Neural progenitor cell (in vitro differentiated cells): ENCODE measurements at regions not wholly inside any gene's neighbourhood (a gene's known extent, or its start where the extent isn't known, plus 50 kb on each side); places are given as distances from the start of the nearest gene placed in this dataset.

Experiments
- DNase-seq: peaks from one replicate; pipeline ENCODE4 v3.0.0-alpha.2; 2016; ENCODE audit warnings: low spot score
- H2AFZ ChIP-seq: fragments of 200-600 bp; sonication (generic); replicated peaks from 2 replicates; pipeline ENCODE4 v1.6.1; 2016; ENCODE audit warnings: antibody characterized with exemption
- H3F3A ChIP-seq: fragments of 200-600 bp; sonication (generic); 2 replicates; pipeline ENCODE4 v1.6.1; 2016; ENCODE audit warnings: antibody characterized with exemption, low read depth
- H3K27ac ChIP-seq: fragments of 200-600 bp; sonication (generic); 2 replicates; pipeline ENCODE4 v1.5.1; 2016; ENCODE audit warnings: mild to moderate bottlenecking
- H3K27me3 ChIP-seq: fragments of 200-600 bp; sonication (generic); 2 replicates; pipeline ENCODE4 v1.6.1; 2016; ENCODE audit warnings: mild to moderate bottlenecking, moderate library complexity
- H3K36me3 ChIP-seq: fragments of 200-600 bp; sonication (generic); 2 replicates; pipeline ENCODE4 v1.5.1; 2016
- H3K4me1 ChIP-seq: fragments of 200-600 bp; sonication (generic); 2 replicates; pipeline ENCODE4 v1.6.1; 2016; ENCODE audit warnings: mixed run types
- H3K4me2 ChIP-seq: fragments of 200-600 bp; sonication (generic); 2 replicates; pipeline ENCODE4 v1.6.1; 2016
- H3K4me3 ChIP-seq: fragments of 200-600 bp; sonication (generic); 2 replicates; pipeline ENCODE4 v1.5.1; 2016
- H3K79me2 ChIP-seq: fragments of 200-600 bp; sonication (generic); 2 replicates; pipeline ENCODE4 v1.6.1; 2016; ENCODE audit warnings: low read depth
- H3K9ac ChIP-seq: fragments of 200-600 bp; sonication (generic); 2 replicates; pipeline ENCODE4 v1.6.1; 2016
- H3K9me3 ChIP-seq: fragments of 200-600 bp; sonication (generic); 2 replicates; pipeline ENCODE4 v1.5.1; 2016; ENCODE audit warnings: low read depth
- H4K20me1 ChIP-seq: fragments of 200-600 bp; sonication (generic); 2 replicates; pipeline ENCODE4 v1.6.1; 2016; ENCODE audit warnings: low read depth
- H3K27ac Mint-ChIP-seq: 3 replicates; pipeline ENCODE4 v1.8.0; 2021; ENCODE audit warnings: mixed read lengths
- H3K27me3 Mint-ChIP-seq: 2 replicates; pipeline ENCODE4 v1.8.0; 2022; ENCODE audit warnings: low read depth, mild to moderate bottlenecking, inconsistent platforms, moderate library complexity, mixed read lengths; ENCODE audit not compliant: insufficient read depth
- H3K36me3 Mint-ChIP-seq: 3 replicates; pipeline ENCODE4 v1.8.0; 2021; ENCODE audit warnings: mixed read lengths
- H3K4me1 Mint-ChIP-seq: 3 replicates; pipeline ENCODE4 v1.8.0; 2021; ENCODE audit warnings: mixed read lengths
- H3K4me3 Mint-ChIP-seq: 3 replicates; pipeline ENCODE4 v1.8.0; 2021; ENCODE audit warnings: mild to moderate bottlenecking, moderate library complexity, mixed read lengths
- H3K9me3 Mint-ChIP-seq: 3 replicates; pipeline ENCODE4 v1.8.0; 2020; ENCODE audit warnings: mixed read lengths
- CTCF ChIP-seq: fragments of 200-600 bp; sonication (generic); IDR thresholded peaks from 2 replicates; pipeline ENCODE4 v1.5.1; 2017; ENCODE audit warnings: antibody characterized with exemption, mild to moderate bottlenecking
- EZH2 ChIP-seq: fragments of 200-600 bp; sonication (generic); IDR thresholded peaks from 2 replicates; pipeline ENCODE4 v1.6.1; 2017; ENCODE audit warnings: antibody characterized with exemption, mild to moderate bottlenecking, moderate library complexity
- EZH2phosphoT487 ChIP-seq: fragments of 200-600 bp; sonication (generic); IDR thresholded peaks from 2 replicates; pipeline ENCODE4 v1.6.1; 2017; ENCODE audit warnings: antibody characterized with exemption

GRCh38 chr5:35458824-35459207 is 158.8 kb upstream of the SPEF2 start:
- H3K36me3 ChIP-seq: no peaks in the 10 kb centered on the region
- no peak overlapping the region for H3K27ac Mint-ChIP-seq
- H3F3A ChIP-seq: no peaks in the 10 kb centered on the region
- H3K4me1 ChIP-seq: no peaks in the 10 kb centered on the region
- no peak overlapping the region for H3K4me3 ChIP-seq
- H4K20me1 ChIP-seq: no peaks in the 10 kb centered on the region
- H3K27me3 Mint-ChIP-seq: peaks cover 7% of the 10 kb centered on the region
- DNase-seq: no peak
- H3K79me2 ChIP-seq: no peaks in the 10 kb centered on the region
- H3K36me3 Mint-ChIP-seq: no peaks in the 10 kb centered on the region
- H3K4me3 Mint-ChIP-seq: no peak overlapping the region
- TF ChIP-seq CTCF (no peak), EZH2 (no peak), EZH2phosphoT487 (no peak)
- H2AFZ ChIP-seq: no peak overlapping the region
- H3K27me3 ChIP-seq: no peaks in the 10 kb centered on the region
- H3K4me1 Mint-ChIP-seq: no peaks in the 10 kb centered on the region
- H3K4me2 ChIP-seq: no peak overlapping the region
- H3K9me3 ChIP-seq: no peaks in the 10 kb centered on the region
- H3K9ac ChIP-seq: no peak overlapping the region
- no peak overlapping the region for H3K27ac ChIP-seq
- H3K9me3 Mint-ChIP-seq: no peaks in the 10 kb centered on the region

- Mint-ChIP-seq H3K9me3 (no peaks in the 10 kb centered on the region), H3K27me3 (peaks cover 7% of the 10 kb centered on the region), H3K4me1 (no peaks in the 10 kb centered on the region), H3K4me3 (no peak overlapping the region), H3K27ac (no peak overlapping the region), H3K36me3 (no peaks in the 10 kb centered on the region)
- no peaks in the 10 kb centered on the region for H3K27me3 ChIP-seq
- H3K4me2 ChIP-seq: no peak overlapping the region
- no peaks in the 10 kb centered on the region for H4K20me1 ChIP-seq
- H3K4me1 ChIP-seq: no peaks in the 10 kb centered on the region
- no peak overlapping the region for H3K9ac ChIP-seq
- no peak overlapping the region for H3K4me3 ChIP-seq
- H3K9me3 ChIP-seq: no peaks in the 10 kb centered on the region
- no peak for TF ChIP-seq EZH2
- H3K27ac ChIP-seq: no peak overlapping the region
- no peaks in the 10 kb centered on the region for H3K79me2 ChIP-seq
- no peaks in the 10 kb centered on the region for H3K36me3 ChIP-seq
- H3F3A ChIP-seq: no peaks in the 10 kb centered on the region
- H2AFZ ChIP-seq: no peak overlapping the region
- no peak for DNase-seq
These were observed 159.5 kb upstream of the SPEF2 start for GRCh38 chr5:35457912-35458823.

GRCh38 chr5:35456506-35456905 is 161.2 kb upstream of the SPEF2 start:
- H2AFZ ChIP-seq: no peak overlapping the region
- no peaks in the 10 kb centered on the region for H3K9me3 Mint-ChIP-seq
- H3K27ac Mint-ChIP-seq: no peak overlapping the region
- TF ChIP-seq EZH2 (no peak), EZH2phosphoT487 (no peak)
- H3K27me3 ChIP-seq: no peaks in the 10 kb centered on the region
- H3K4me1 Mint-ChIP-seq: no peaks in the 10 kb centered on the region
- H3K9me3 ChIP-seq: no peaks in the 10 kb centered on the region
- H3K36me3 ChIP-seq: no peaks in the 10 kb centered on the region
- H3K9ac ChIP-seq: no peak overlapping the region
- DNase-seq: no peak
- H3K36me3 Mint-ChIP-seq: no peaks in the 10 kb centered on the region
- H3F3A ChIP-seq: no peaks in the 10 kb centered on the region
- H3K4me1 ChIP-seq: no peaks in the 10 kb centered on the region
- no peak overlapping the region for H3K27ac ChIP-seq
- no peak overlapping the region for H3K4me3 ChIP-seq
- H3K4me2 ChIP-seq: no peak overlapping the region
- no peaks in the 10 kb centered on the region for H3K79me2 ChIP-seq
- peaks cover 7% of the 10 kb centered on the region for H3K27me3 Mint-ChIP-seq
- H3K4me3 Mint-ChIP-seq: no peak overlapping the region
- H4K20me1 ChIP-seq: no peaks in the 10 kb centered on the region

- H3K27ac Mint-ChIP-seq: no peak overlapping the region
- Histone ChIP-seq H3F3A (no peaks in the 10 kb centered on the region), H4K20me1 (no peaks in the 10 kb centered on the region), H2AFZ (no peak overlapping the region), H3K4me3 (no peak overlapping the region), H3K36me3 (no peaks in the 10 kb centered on the region), H3K27ac (no peak overlapping the region), H3K9ac (no peak overlapping the region), H3K27me3 (no peaks in the 10 kb centered on the region), H3K4me1 (no peaks in the 10 kb centered on the region), H3K9me3 (no peaks in the 10 kb centered on the region), H3K4me2 (no peak overlapping the region), H3K79me2 (no peaks in the 10 kb centered on the region)
- DNase-seq: no peak
- H3K4me3 Mint-ChIP-seq: no peak overlapping the region
- TF ChIP-seq EZH2phosphoT487 (no peak), CTCF (no peak), EZH2 (no peak)
- peaks cover 7% of the 10 kb centered on the region for H3K27me3 Mint-ChIP-seq
- peaks cover 9% of the 10 kb centered on the region for H3K9me3 Mint-ChIP-seq
- H3K36me3 Mint-ChIP-seq: no peaks in the 10 kb centered on the region
- H3K4me1 Mint-ChIP-seq: no peaks in the 10 kb centered on the region
These were observed 163.6 kb upstream of the SPEF2 start for GRCh38 chr5:35454011-35454525.
